Esophagus muscularis mucosa (tissue), 4 donors: ENCODE measurements at regions not wholly inside any gene's neighbourhood (a gene's known extent, or its start where the extent isn't known, plus 50 kb on each side); places are given as distances from the start of the nearest gene placed in this dataset.

Source experiments
- DNase-seq: peaks from one replicate; pipeline ENCODE4 v3.0.0-alpha.2; 2017; ENCODE audit errors: extremely low spot score
- H3K27ac ChIP-seq, 4 donors: fragments of 200-600 bp; sonication (generic); replicated peaks in 1 of 4; 1 replicate in 3 of 4; 2 replicates in 1 of 4; pipeline ENCODE4 v1.5.1; 2016 to 2019; ENCODE audit warnings: mild to moderate bottlenecking in 1 of 4
- H3K27me3 ChIP-seq, 4 donors: fragments of 200-600 bp; sonication (generic); one replicate each; pipeline versions ENCODE4 v1.5.1 to v1.6.0; 2016 to 2019
- H3K36me3 ChIP-seq, 4 donors: fragments of 200-600 bp; sonication (generic); one replicate each; pipeline ENCODE4 v1.5.1; 2016 to 2019
- H3K4me1 ChIP-seq, 4 donors: fragments of 200-600 bp; sonication (generic); one replicate each; pipeline ENCODE4 v1.5.1; 2016 to 2019
- H3K4me3 ChIP-seq, 4 donors: fragments of 200-600 bp; sonication (generic); 1 replicate in 2 of 4; 2 replicates in 2 of 4; pipeline ENCODE4 v1.5.1; 2016 to 2019; ENCODE audit warnings: mild to moderate bottlenecking in 4 of 4, moderate library complexity in 1 of 4
- H3K9me3 ChIP-seq, 4 donors: fragments of 200-600 bp; sonication (generic); 1 replicate in 3 of 4; 2 replicates in 1 of 4; pipeline ENCODE4 v1.5.1; 2016 to 2019
- EP300 ChIP-seq: sonication (generic); formaldehyde crosslinking; IDR thresholded peaks from one replicate; pipeline ENCODE4 v1.6.1; 2017; ENCODE audit warnings: antibody characterized with exemption
- POLR2A ChIP-seq: fragments of 450-650 bp; IDR thresholded peaks from one replicate; pipeline ENCODE4 v1.6.1; 2017; ENCODE audit warnings: antibody characterized with exemption, moderate library complexity, mild to moderate bottlenecking, low read depth
- POLR2AphosphoS5 ChIP-seq, 2 donors: sonication (generic); formaldehyde crosslinking; IDR thresholded peaks; one replicate each; pipeline ENCODE4 v1.6.1; 2017; ENCODE audit warnings: antibody characterized with exemption in 2 of 2
- WGBS: methylation state at CpG from one replicate; pipeline ENCODE4 v1.1.5; 2018; 5-methylcytosine and 5-hydroxymethylcytosine counted together
- intact Hi-C: fragments of 100-400 bp; cut with DNase I; formaldehyde crosslinking; loops from one replicate; pipeline ENCODE4 v1.15.1; 2023
- TF ChIP-seq, protein P1 (sequence below), 3 experiments: fragments of 200-600 bp in 2 of 3; fragments of 450-650 bp in 1 of 3; sonication (generic) in 2 of 3; IDR thresholded peaks; one replicate each; pipeline ENCODE4 v1.5.1; 2017 to 2019; ENCODE audit warnings: antibody characterized with exemption in 3 of 3, mild to moderate bottlenecking in 2 of 3, moderate library complexity in 1 of 3

- DNase-seq: no peak
- H3K27ac ChIP-seq: no peak overlapping the region
- no peaks in the 10 kb centered on the region for H3K27me3 ChIP-seq
- intact Hi-C loops: no loop called here
- WGBS: 86% methylated on average over 2 of the region's 2 CpGs
- H3K4me3 ChIP-seq: no peak overlapping the region
- no peaks in the 10 kb centered on the region for H3K36me3 ChIP-seq
- TF ChIP-seq POLR2A (no peak), EP300 (no peak), POLR2AphosphoS5 (IDR thresholded peaks at IDR 0.05) (no peak)
- peaks cover 0 to 3% (median 0%) of the 10 kb centered on the region in 4 donors for H3K4me1 ChIP-seq
- H3K9me3 ChIP-seq: no peaks in the 10 kb centered on the region
Observed at GRCh38 chr7:16207321-16207720, 214.0 kb downstream of the CRPPA start.

- Histone ChIP-seq H3K27ac (no peak overlapping the region), H3K9me3 (no peaks in the 10 kb centered on the region), H3K36me3 (no peaks in the 10 kb centered on the region), H3K27me3 (no peaks in the 10 kb centered on the region), H3K4me1 (peaks cover 0 to 3% (median 0%) of the 10 kb centered on the region in 4 donors), H3K4me3 (no peak overlapping the region)
- TF ChIP-seq POLR2AphosphoS5 (IDR thresholded peaks at IDR 0.05): no peak
- TF ChIP-seq, protein P1, sequence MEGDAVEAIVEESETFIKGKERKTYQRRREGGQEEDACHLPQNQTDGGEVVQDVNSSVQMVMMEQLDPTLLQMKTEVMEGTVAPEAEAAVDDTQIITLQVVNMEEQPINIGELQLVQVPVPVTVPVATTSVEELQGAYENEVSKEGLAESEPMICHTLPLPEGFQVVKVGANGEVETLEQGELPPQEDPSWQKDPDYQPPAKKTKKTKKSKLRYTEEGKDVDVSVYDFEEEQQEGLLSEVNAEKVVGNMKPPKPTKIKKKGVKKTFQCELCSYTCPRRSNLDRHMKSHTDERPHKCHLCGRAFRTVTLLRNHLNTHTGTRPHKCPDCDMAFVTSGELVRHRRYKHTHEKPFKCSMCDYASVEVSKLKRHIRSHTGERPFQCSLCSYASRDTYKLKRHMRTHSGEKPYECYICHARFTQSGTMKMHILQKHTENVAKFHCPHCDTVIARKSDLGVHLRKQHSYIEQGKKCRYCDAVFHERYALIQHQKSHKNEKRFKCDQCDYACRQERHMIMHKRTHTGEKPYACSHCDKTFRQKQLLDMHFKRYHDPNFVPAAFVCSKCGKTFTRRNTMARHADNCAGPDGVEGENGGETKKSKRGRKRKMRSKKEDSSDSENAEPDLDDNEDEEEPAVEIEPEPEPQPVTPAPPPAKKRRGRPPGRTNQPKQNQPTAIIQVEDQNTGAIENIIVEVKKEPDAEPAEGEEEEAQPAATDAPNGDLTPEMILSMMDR (IDR thresholded peaks at IDR 0.05): no peak
- TF ChIP-seq POLR2A: no peak
- TF ChIP-seq EP300: no peak
- intact Hi-C loops: no loop called here
- WGBS: 90% methylated on average over 2 of the region's 2 CpGs
- no peak for DNase-seq
Observed at GRCh38 chr7:16205466-16205865, 215.9 kb downstream of the CRPPA start.

GRCh38 chr7:16204953-16205352 is 216.4 kb downstream of the CRPPA start:
- no peaks in the 10 kb centered on the region for H3K36me3 ChIP-seq
- H3K4me3 ChIP-seq: no peak overlapping the region
- intact Hi-C loops: no loop called here
- H3K4me1 ChIP-seq: peaks cover 0 to 3% (median 0%) of the 10 kb centered on the region in 4 donors
- TF ChIP-seq EP300: no peak
- TF ChIP-seq POLR2AphosphoS5 (IDR thresholded peaks at IDR 0.05): no peak
- TF ChIP-seq, protein P1 (IDR thresholded peaks at IDR 0.05): no peak
- TF ChIP-seq POLR2A: no peak
- DNase-seq: no peak
- no peaks in the 10 kb centered on the region for H3K27me3 ChIP-seq
- 82% methylated on average over 2 of the region's 2 CpGs for WGBS
- H3K27ac ChIP-seq: no peak overlapping the region
- no peaks in the 10 kb centered on the region for H3K9me3 ChIP-seq

GRCh38 chr7:16203065-16203464 is 218.3 kb downstream of the CRPPA start:
- Histone ChIP-seq H3K4me3 (no peak overlapping the region), H3K9me3 (no peaks in the 10 kb centered on the region), H3K27me3 (no peaks in the 10 kb centered on the region), H3K27ac (no peak overlapping the region), H3K4me1 (peaks cover 0 to 3% (median 0%) of the 10 kb centered on the region in 4 donors), H3K36me3 (no peaks in the 10 kb centered on the region)
- intact Hi-C loops: no loop called here
- TF ChIP-seq EP300 (no peak), POLR2AphosphoS5 (IDR thresholded peaks at IDR 0.05) (no peak), POLR2A (no peak)
- WGBS: 70% methylated on average over 3 of the region's 3 CpGs
- no peak for DNase-seq

- Histone ChIP-seq H3K4me1 (peaks cover 0 to 3% (median 0%) of the 10 kb centered on the region in 4 donors), H3K9me3 (no peaks in the 10 kb centered on the region), H3K36me3 (no peaks in the 10 kb centered on the region), H3K27ac (no peak overlapping the region), H3K27me3 (no peaks in the 10 kb centered on the region), H3K4me3 (no peak overlapping the region)
- TF ChIP-seq EP300: no peak
- TF ChIP-seq, protein P1 (IDR thresholded peaks at IDR 0.05): no peak
- TF ChIP-seq POLR2A: no peak
- TF ChIP-seq POLR2AphosphoS5 (IDR thresholded peaks at IDR 0.05): no peak
- no peak for DNase-seq
- intact Hi-C loops: no loop called here
Observed at GRCh38 chr7:16202303-16202702, 219.0 kb downstream of the CRPPA start.

DNA sequence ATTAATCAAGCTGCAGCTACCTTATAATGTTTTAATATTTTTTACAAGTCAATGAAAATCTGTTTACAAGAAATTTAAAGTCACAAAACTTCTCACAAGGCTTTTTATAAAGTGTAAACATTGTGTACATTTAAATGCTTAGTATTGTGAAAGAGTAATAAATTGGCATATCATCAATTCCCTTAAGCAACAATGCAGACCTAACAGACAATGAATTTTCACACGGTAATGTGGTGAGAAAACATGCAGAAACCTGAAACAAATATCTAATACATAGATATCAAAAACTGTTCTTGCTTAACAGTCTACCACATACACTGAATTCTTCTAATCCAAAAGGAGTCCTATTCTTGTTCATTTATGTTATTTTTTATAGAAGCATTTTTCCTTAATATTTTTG is 220.7 kb downstream of the CRPPA start:
- no peak overlapping the region for H3K4me3 ChIP-seq
- no peaks in the 10 kb centered on the region for H3K9me3 ChIP-seq
- WGBS: 89% methylated on average over 1 of the region's 1 CpG
- no peaks in the 10 kb centered on the region for H3K36me3 ChIP-seq
- peaks cover 0 to 3% (median 0%) of the 10 kb centered on the region in 4 donors for H3K4me1 ChIP-seq
- no peak for DNase-seq
- H3K27me3 ChIP-seq: no peaks in the 10 kb centered on the region
- no peak overlapping the region for H3K27ac ChIP-seq
- TF ChIP-seq POLR2AphosphoS5 (IDR thresholded peaks at IDR 0.05) (no peak), POLR2A (no peak), EP300 (no peak)
- TF ChIP-seq, protein P1 (IDR thresholded peaks at IDR 0.05): no peak
- intact Hi-C loops: no loop called here
